Upper lobe of left lung (tissue), 6 donors: ENCODE measurements at regions not wholly inside any gene's neighbourhood (a gene's known extent, or its start where the extent isn't known, plus 50 kb on each side); places are given as distances from the start of the nearest gene placed in this dataset.

Experiments
- ATAC-seq, 2 donors: fragments of 200-7000 bp; cut with Tn5 transposase; one replicate each; pipeline ENCODE4 v1.9.1; 2022; ENCODE audit warnings: mild to moderate bottlenecking in 2 of 2, moderate library complexity in 2 of 2; ENCODE audit not compliant: low FRiP score in 2 of 2
- DNase-seq, 2 donors: peaks; one replicate each; pipeline ENCODE4 v3.0.0-alpha.2; 2019 to 2020
- H3K27ac ChIP-seq, 4 donors: fragments of 200-600 bp; sonication (generic); one replicate each; pipeline ENCODE4 v1.5.1; 2016 to 2019
- H3K27me3 ChIP-seq, 4 donors: fragments of 200-600 bp; sonication (generic); one replicate each; pipeline ENCODE4 v1.5.1; 2017 to 2019
- H3K36me3 ChIP-seq, 4 donors: fragments of 200-600 bp; sonication (generic); one replicate each; pipeline ENCODE4 v1.5.1; 2016 to 2019
- H3K4me1 ChIP-seq, 4 donors: fragments of 200-600 bp; sonication (generic); one replicate each; pipeline ENCODE4 v1.5.1; 2018 to 2019
- H3K4me3 ChIP-seq, 4 donors: fragments of 200-600 bp; sonication (generic); one replicate each; pipeline ENCODE4 v1.5.1; 2017 to 2019; ENCODE audit warnings: mild to moderate bottlenecking in 2 of 4, moderate library complexity in 1 of 4
- H3K9me3 ChIP-seq, 4 donors: fragments of 200-600 bp; sonication (generic); one replicate each; pipeline ENCODE4 v1.5.1; 2018 to 2019
- CTCF ChIP-seq, 6 experiments: fragments of 450-650 bp in 4 of 6; fragments of 200-600 bp in 2 of 6; sonication (generic) in 2 of 6; IDR thresholded peaks; one replicate each; pipeline ENCODE4 v1.5.1; 2016 to 2019; ENCODE audit warnings: antibody characterized with exemption in 6 of 6
- EP300 ChIP-seq, 4 donors: sonication (generic); formaldehyde crosslinking; IDR thresholded peaks; one replicate each; pipeline ENCODE4 v1.5.1; 2017; ENCODE audit warnings: antibody characterized with exemption in 4 of 4, control low read depth in 2 of 4
- POLR2A ChIP-seq, 4 donors: fragments of 450-650 bp; IDR thresholded peaks; one replicate each; pipeline ENCODE4 v1.5.1; 2016 to 2017; ENCODE audit warnings: antibody characterized with exemption in 4 of 4, mild to moderate bottlenecking in 2 of 4
- POLR2AphosphoS5 ChIP-seq, 2 donors: sonication (generic); formaldehyde crosslinking; IDR thresholded peaks; one replicate each; pipeline ENCODE4 v1.5.1; 2017; ENCODE audit warnings: antibody characterized with exemption in 2 of 2
- WGBS, 2 donors: methylation state at CpG; one replicate each; pipeline ENCODE4 v1.1.5; 2017 to 2018; 5-methylcytosine and 5-hydroxymethylcytosine counted together
- donor health status: DM: no; HTN: no; CAD: no; lungs with moderate emphysema.
- donor health status: DM: no; HTN: yes; CAD: no; lungs with severe emphysema.

- DNase-seq (no peak), ATAC-seq (no peak)
- no peak overlapping the region for H3K4me3 ChIP-seq
- WGBS, 2 donors = 84 to 90% methylated on average over 7 to 9 of the region's 9 CpGs
- H3K27ac ChIP-seq = no peak overlapping the region
- H3K4me1 ChIP-seq = no peaks in the 10 kb centered on the region
- TF ChIP-seq EP300 (IDR thresholded peaks at IDR 0.05) = no peak
- no peak for TF ChIP-seq POLR2AphosphoS5 (IDR thresholded peaks at IDR 0.05)
- TF ChIP-seq CTCF (IDR thresholded peaks at IDR 0.05) = no peak
- no peak for TF ChIP-seq POLR2A (IDR thresholded peaks at IDR 0.05)
- H3K27me3 ChIP-seq = no peaks in the 10 kb centered on the region
- no peaks in the 10 kb centered on the region for H3K36me3 ChIP-seq
- H3K9me3 ChIP-seq = no peaks in the 10 kb centered on the region
These were observed 113.8 kb downstream of the RRAGC start for GRCh38 chr1:38745476-38746401.

GRCh38 chr1:38744452-38745350 lies 114.9 kb downstream of the RRAGC start:
- Histone ChIP-seq H3K4me1 (no peaks in the 10 kb centered on the region), H3K4me3 (no peak overlapping the region), H3K27ac (no peak overlapping the region), H3K36me3 (no peaks in the 10 kb centered on the region), H3K9me3 (no peaks in the 10 kb centered on the region), H3K27me3 (no peaks in the 10 kb centered on the region)
- 84 to 88% methylated on average over 10 of the region's 10 CpGs for WGBS, 2 donors
- ATAC-seq (no peak), DNase-seq (no peak)
- TF ChIP-seq POLR2A (IDR thresholded peaks at IDR 0.05) = no peak
- no peak for TF ChIP-seq EP300 (IDR thresholded peaks at IDR 0.05)
- TF ChIP-seq CTCF (IDR thresholded peaks at IDR 0.05) = no peak
- no peak for TF ChIP-seq POLR2AphosphoS5 (IDR thresholded peaks at IDR 0.05)

DNA sequence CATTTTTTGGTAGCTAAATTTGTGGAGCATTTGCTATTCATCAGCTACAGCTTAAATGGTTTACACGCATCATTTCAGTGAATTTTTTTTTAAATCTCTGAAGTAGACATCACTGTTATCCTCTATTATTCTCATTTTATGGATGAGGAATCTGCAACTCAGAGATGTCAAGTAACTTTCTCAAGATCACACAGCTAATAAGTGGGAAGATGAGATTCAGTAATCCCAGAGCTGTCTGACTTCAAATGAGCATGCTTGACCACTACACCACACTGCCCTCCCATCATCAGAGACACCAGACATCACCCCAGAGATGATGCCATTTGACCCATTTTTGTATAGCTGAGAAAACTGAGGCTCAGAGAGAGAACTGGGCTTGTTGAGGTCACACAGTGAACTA lies 116.4 kb downstream of the RRAGC start:
- no peaks in the 10 kb centered on the region for H3K36me3 ChIP-seq
- no peaks in the 10 kb centered on the region for H3K9me3 ChIP-seq
- no peak for DNase-seq
- no peak for ATAC-seq
- no peak overlapping the region for H3K4me3 ChIP-seq
- 97 to 100% methylated on average over 1 of the region's 1 CpG for WGBS, 2 donors
- no peak overlapping the region for H3K27ac ChIP-seq
- H3K4me1 ChIP-seq = no peaks in the 10 kb centered on the region
- no peaks in the 10 kb centered on the region for H3K27me3 ChIP-seq
- TF ChIP-seq EP300 (IDR thresholded peaks at IDR 0.05) (no peak), POLR2A (IDR thresholded peaks at IDR 0.05) (no peak), CTCF (IDR thresholded peaks at IDR 0.05) (no peak), POLR2AphosphoS5 (IDR thresholded peaks at IDR 0.05) (no peak)

GRCh38 chr1:38741341-38741740 lies 118.2 kb downstream of the RRAGC start:
- Histone ChIP-seq H3K4me1 (no peaks in the 10 kb centered on the region), H3K27me3 (no peaks in the 10 kb centered on the region), H3K9me3 (no peaks in the 10 kb centered on the region), H3K27ac (no peak overlapping the region), H3K36me3 (no peaks in the 10 kb centered on the region), H3K4me3 (no peak overlapping the region)
- DNase-seq = peak in 1 of 2 donors; percentile 49
- no peak for ATAC-seq
- 79 to 84% methylated on average over 9 of the region's 9 CpGs for WGBS, 2 donors
- TF ChIP-seq EP300 (IDR thresholded peaks at IDR 0.05) = no peak
- TF ChIP-seq POLR2A (IDR thresholded peaks at IDR 0.05) = no peak
- no peak for TF ChIP-seq CTCF (IDR thresholded peaks at IDR 0.05)
- TF ChIP-seq POLR2AphosphoS5 (IDR thresholded peaks at IDR 0.05) = no peak
